Endodermal cell (in vitro differentiated cells): ENCODE measurements at regions not wholly inside any gene's neighbourhood (a gene's known extent, or its start where the extent isn't known, plus 50 kb on each side); places are given as distances from the start of the nearest gene placed in this dataset.

Experiments
- DNase-seq: peaks from one replicate; pipeline ENCODE4 v3.0.0-alpha.2; 2017
- H3K27ac ChIP-seq: 2 replicates; pipeline ENCODE4 v1.5.1; 2013; ENCODE audit warnings: mild to moderate bottlenecking, low read depth, low read length, moderate library complexity
- H3K27me3 ChIP-seq: 2 replicates; pipeline ENCODE4 v1.6.1; 2013; ENCODE audit warnings: mild to moderate bottlenecking, low read length, moderate library complexity; ENCODE audit not compliant: insufficient read depth, control insufficient read depth, poor library complexity, severe bottlenecking
- H3K36me3 ChIP-seq: 2 replicates; pipeline ENCODE4 v1.7.0; 2013; ENCODE audit warnings: mild to moderate bottlenecking, low read length, moderate library complexity; ENCODE audit not compliant: control insufficient read depth, insufficient read depth
- H3K4me1 ChIP-seq: one replicate; pipeline ENCODE4 v1.7.0; 2013; ENCODE audit warnings: low read length; ENCODE audit not compliant: control insufficient read depth, insufficient read depth
- H3K4me3 ChIP-seq: 2 replicates; pipeline ENCODE4 v1.5.1; 2013; ENCODE audit warnings: mild to moderate bottlenecking, low read length, moderate library complexity
- H3K9ac ChIP-seq: 2 replicates; pipeline ENCODE4 v1.6.1; 2013; ENCODE audit warnings: mild to moderate bottlenecking, low read length, moderate library complexity; ENCODE audit not compliant: poor library complexity, severe bottlenecking; ENCODE audit errors: extremely low read depth
- H3K9me3 ChIP-seq: 2 replicates; pipeline ENCODE4 v1.6.1; 2013; ENCODE audit warnings: mild to moderate bottlenecking, low read length, moderate library complexity; ENCODE audit not compliant: control insufficient read depth
- H3K27ac Mint-ChIP-seq: 2 replicates; pipeline ENCODE4 v1.8.0; 2020; ENCODE audit warnings: mixed read lengths
- H3K27me3 Mint-ChIP-seq: 2 replicates; pipeline ENCODE4 v1.8.0; 2021; ENCODE audit warnings: mild to moderate bottlenecking, mixed read lengths; ENCODE audit not compliant: insufficient read depth
- H3K36me3 Mint-ChIP-seq: 2 replicates; pipeline ENCODE4 v1.8.0; 2020; ENCODE audit warnings: low read depth, mixed read lengths
- H3K4me1 Mint-ChIP-seq: 2 replicates; pipeline ENCODE4 v1.8.0; 2020; ENCODE audit warnings: mixed read lengths
- H3K4me3 Mint-ChIP-seq: 2 replicates; pipeline ENCODE4 v1.8.0; 2020; ENCODE audit warnings: mild to moderate bottlenecking, moderate library complexity, mixed read lengths
- H3K9me3 Mint-ChIP-seq: 2 replicates; pipeline ENCODE4 v1.8.0; 2020; ENCODE audit warnings: mild to moderate bottlenecking, mixed read lengths
- WGBS, 2 experiments: methylation state at CpG; one replicate each; pipeline versions ENCODE4 v1.1.5 to v1.1.7; 2013; ENCODE audit warnings: missing lambda C conversion rate in 2 of 2, mixed read lengths in 1 of 2; ENCODE audit not compliant: insufficient coverage in 1 of 2, insufficient read length in 1 of 2; 5-methylcytosine and 5-hydroxymethylcytosine counted together
- TF ChIP-seq, protein P1 (sequence below): fragments of 200-600 bp; sonication (generic); conservative IDR thresholded peaks from 2 replicates; pipeline ENCODE4 v1.5.0; 2021; ENCODE audit warnings: antibody characterized with exemption, mild to moderate bottlenecking

DNA sequence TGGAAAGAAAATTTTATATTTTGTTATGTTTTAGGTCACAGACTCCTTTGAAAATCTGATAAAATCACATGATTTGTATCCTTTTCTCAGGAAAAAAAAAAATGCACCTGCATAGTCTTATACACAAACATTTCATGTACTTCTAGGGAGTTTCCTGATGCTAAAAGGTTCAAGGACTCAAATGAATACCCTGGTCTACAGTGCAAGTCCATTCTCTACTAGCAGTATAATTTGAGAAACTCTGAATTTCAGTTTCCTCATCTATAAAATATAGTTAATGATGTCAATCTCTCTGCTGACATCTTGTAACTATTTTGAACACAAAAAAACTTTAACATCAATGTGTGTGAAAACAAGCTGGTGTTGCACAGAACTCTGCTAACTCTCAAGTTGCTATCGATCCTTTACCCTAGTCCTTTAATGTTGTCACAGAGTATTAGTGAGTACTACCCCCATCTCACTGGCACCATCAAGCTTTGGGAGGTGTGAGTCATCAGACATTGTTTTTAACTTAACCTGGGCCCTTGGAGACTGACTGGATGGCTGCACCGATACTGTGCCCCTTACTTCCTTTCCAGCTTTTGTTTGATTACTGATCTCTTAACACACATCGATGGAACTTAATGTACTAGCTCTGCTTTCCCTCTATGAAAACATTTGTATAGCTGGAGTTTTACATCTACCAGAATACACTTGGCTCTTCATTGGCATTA, 251.9 kb upstream of the SOX5 start:
- Mint-ChIP-seq H3K4me3 (no peak overlapping the region), H3K4me1 (peaks cover 16% of the 10 kb centered on the region), H3K27ac (no peak overlapping the region), H3K9me3 (peaks cover 22% of the 10 kb centered on the region), H3K27me3 (no peaks in the 10 kb centered on the region), H3K36me3 (peaks cover 12% of the 10 kb centered on the region)
- Histone ChIP-seq H3K27ac (no peak overlapping the region), H3K4me1 (no peaks in the 10 kb centered on the region), H3K4me3 (no peak overlapping the region), H3K9me3 (peaks cover 13% of the 10 kb centered on the region), H3K9ac (no peak overlapping the region), H3K36me3 (no peaks in the 10 kb centered on the region), H3K27me3 (no peaks in the 10 kb centered on the region)
- no peak for DNase-seq
- WGBS, 2 experiments = 87 to 92% methylated on average over 3 of the region's 3 CpGs
- TF ChIP-seq, protein P1, sequence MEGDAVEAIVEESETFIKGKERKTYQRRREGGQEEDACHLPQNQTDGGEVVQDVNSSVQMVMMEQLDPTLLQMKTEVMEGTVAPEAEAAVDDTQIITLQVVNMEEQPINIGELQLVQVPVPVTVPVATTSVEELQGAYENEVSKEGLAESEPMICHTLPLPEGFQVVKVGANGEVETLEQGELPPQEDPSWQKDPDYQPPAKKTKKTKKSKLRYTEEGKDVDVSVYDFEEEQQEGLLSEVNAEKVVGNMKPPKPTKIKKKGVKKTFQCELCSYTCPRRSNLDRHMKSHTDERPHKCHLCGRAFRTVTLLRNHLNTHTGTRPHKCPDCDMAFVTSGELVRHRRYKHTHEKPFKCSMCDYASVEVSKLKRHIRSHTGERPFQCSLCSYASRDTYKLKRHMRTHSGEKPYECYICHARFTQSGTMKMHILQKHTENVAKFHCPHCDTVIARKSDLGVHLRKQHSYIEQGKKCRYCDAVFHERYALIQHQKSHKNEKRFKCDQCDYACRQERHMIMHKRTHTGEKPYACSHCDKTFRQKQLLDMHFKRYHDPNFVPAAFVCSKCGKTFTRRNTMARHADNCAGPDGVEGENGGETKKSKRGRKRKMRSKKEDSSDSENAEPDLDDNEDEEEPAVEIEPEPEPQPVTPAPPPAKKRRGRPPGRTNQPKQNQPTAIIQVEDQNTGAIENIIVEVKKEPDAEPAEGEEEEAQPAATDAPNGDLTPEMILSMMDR = no peak

DNA sequence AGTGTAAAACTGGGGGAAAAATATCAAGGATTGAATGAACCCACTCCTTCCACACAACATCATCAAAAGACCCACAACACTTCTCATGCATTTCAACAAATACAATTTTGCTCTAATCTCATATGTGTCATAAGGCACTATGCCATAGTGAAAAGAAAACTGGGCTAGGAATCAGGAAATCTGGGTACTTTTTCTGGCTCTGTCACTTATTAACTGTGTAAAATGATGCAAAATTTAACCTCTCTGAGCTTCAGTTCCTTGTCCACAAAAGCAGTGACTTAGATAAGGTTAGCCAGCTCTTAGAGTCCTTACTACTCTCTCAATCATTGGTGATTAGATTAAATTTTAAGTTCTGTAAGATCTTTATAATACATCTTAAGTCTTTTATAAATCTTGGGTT, 250.5 kb upstream of the SOX5 start:
- peaks cover 22% of the 10 kb centered on the region for H3K9me3 Mint-ChIP-seq

DNA sequence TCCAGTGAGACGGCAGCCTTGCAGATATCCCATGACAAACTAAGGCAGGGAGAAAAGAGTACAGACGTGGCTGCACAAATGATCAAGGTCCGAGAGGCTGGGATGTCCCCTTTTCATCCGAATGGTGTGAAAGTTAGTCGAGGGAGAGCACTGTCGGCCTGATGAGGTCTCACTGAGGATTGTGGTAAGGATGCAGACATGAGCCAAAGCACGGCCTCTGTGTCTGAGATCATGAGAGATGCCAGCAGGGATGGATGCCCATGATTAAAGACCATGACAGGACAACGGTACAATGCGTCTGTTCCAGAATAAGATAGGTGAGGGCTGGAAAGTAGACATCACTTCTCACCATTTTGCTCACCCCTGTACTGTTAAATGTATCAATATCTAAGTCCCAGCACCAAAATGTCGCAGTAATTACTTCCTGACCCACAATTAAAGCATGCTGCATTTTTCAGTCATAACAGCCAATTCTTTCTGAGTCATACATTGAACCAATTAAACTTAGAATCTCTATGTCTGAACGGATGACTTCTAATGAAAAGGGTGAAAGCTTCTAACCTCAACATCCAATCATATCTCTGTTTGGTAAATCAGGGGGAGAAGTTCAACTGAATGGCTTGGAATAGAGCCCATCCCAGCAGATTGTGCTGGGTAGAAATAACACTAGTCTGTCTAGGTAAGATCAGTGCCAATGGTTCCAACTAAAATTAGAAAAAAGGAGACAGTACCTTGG, 249.6 kb upstream of the SOX5 start:
- Histone ChIP-seq H3K9ac (no peak overlapping the region), H3K36me3 (no peaks in the 10 kb centered on the region), H3K9me3 (peaks cover 13% of the 10 kb centered on the region), H3K4me3 (no peak overlapping the region), H3K27me3 (no peaks in the 10 kb centered on the region), H3K27ac (no peak overlapping the region), H3K4me1 (no peaks in the 10 kb centered on the region)
- WGBS, 2 experiments = 95 to 96% methylated on average over 9 to 11 of the region's 11 CpGs
- Mint-ChIP-seq H3K36me3 (peaks cover 8% of the 10 kb centered on the region), H3K4me3 (no peak overlapping the region), H3K27ac (peak overlapping the region; percentile 12), H3K9me3 (peaks cover 16% of the 10 kb centered on the region), H3K4me1 (peaks cover 14% of the 10 kb centered on the region), H3K27me3 (no peaks in the 10 kb centered on the region)
- no peak for DNase-seq
- TF ChIP-seq, protein P1 = no peak

More for the DNA sequence above, 250.5 kb upstream of the SOX5 start:
- TF ChIP-seq, protein P1 = no peak
- DNase-seq = no peak
- no peak overlapping the region for H3K9ac ChIP-seq
- no peaks in the 10 kb centered on the region for H3K27me3 ChIP-seq
- Mint-ChIP-seq H3K4me1 (peaks cover 14% of the 10 kb centered on the region), H3K27ac (no peak overlapping the region), H3K27me3 (no peaks in the 10 kb centered on the region), H3K36me3 (peaks cover 12% of the 10 kb centered on the region), H3K4me3 (no peak overlapping the region)
- H3K27ac ChIP-seq = no peak overlapping the region
- no peak overlapping the region for H3K4me3 ChIP-seq
- no peaks in the 10 kb centered on the region for H3K4me1 ChIP-seq
- H3K9me3 ChIP-seq = peaks cover 13% of the 10 kb centered on the region
- no peaks in the 10 kb centered on the region for H3K36me3 ChIP-seq
